K562 (cell line): ENCODE measurements at regions not wholly inside any gene's neighbourhood (a gene's known extent, or its start where the extent isn't known, plus 50 kb on each side); places are given as distances from the start of the nearest gene placed in this dataset.

ENCODE experiments used
- ATAC-seq: fragments of 200-7000 bp; cut with Tn5 transposase; 3 replicates; pipeline ENCODE4 v1.9.1; 2020; ENCODE audit warnings: moderate library complexity
- BruUV-seq: library from RNA; stranded (reverse); fragments of 400-500 nt; replicated peaks from 2 replicates; lab custom pipeline; 2021; lab: Mats Ljungman, UMichigan
- CTCF ChIA-PET: fragments of 300-600 bp; formaldehyde crosslinking; extraction: SDS; loops from one replicate; lab custom pipeline; 2021; ENCODE audit warnings: low intra/inter-chr PET ratio; lab: Yijun Ruan, JAX
- POLR2A ChIA-PET: fragments of 300-600, 350-650 bp; sonication (Branson Sonifier 250); formaldehyde crosslinking; extraction: SDS; loops from one replicate; lab custom pipeline; 2021; ENCODE audit warnings: antibody characterized with exemption, inconsistent platforms; lab: Yijun Ruan, JAX
- DNase-seq, 4 experiments: peaks; one replicate each; pipeline versions ENCODE4 v3.0.0 to v3.0.0-alpha.2; 2011 to 2018; ENCODE audit warnings: low spot score in 3 of 4, mixed read lengths in 3 of 4; ENCODE audit errors: extremely low read depth in 1 of 4
- FAIRE-seq: peaks from 2 replicates; lab custom pipeline; 2011; peaks lifted over from hg19 to GRCh38; lab: Jason Lieb, UNC
- H2AFZ ChIP-seq: 2 replicates; pipeline ENCODE4 v1.6.0; 2011; ENCODE audit warnings: low read depth, low read length, control low read depth, inconsistent platforms
- H3K27ac ChIP-seq: fragments of 200-600 bp; 3 replicates; pipeline ENCODE4 v1.8.0; 2011; ENCODE audit warnings: low read depth, mild to moderate bottlenecking, control low read depth, inconsistent platforms, low read length, moderate library complexity, mixed read lengths; ENCODE audit errors: extremely low read depth
- H3K27me3 ChIP-seq, 2 experiments: fragments of 300-600 bp in 1 of 2; 2 replicates in 1 of 2; 3 replicates in 1 of 2; pipeline versions ENCODE4 v1.6.0 to v1.8.0; 2011; ENCODE audit warnings: inconsistent platforms in 2 of 2, low read length in 2 of 2, mild to moderate bottlenecking in 1 of 2, mixed read lengths in 1 of 2, moderate library complexity in 1 of 2; ENCODE audit not compliant: control insufficient read depth in 2 of 2, insufficient read depth in 2 of 2
- H3K36me3 ChIP-seq: fragments of 300-600 bp; 3 replicates; pipeline ENCODE4 v1.8.0; 2011; ENCODE audit warnings: mild to moderate bottlenecking, low read length, inconsistent platforms; ENCODE audit not compliant: control insufficient read depth, insufficient read depth
- H3K4me1 ChIP-seq, 2 experiments: fragments of 200-600 bp in 1 of 2; replicated peaks in 1 of 2; 2 replicates in 1 of 2; 3 replicates in 1 of 2; pipeline versions ENCODE4 v1.5.1 to v1.8.0; 2011; ENCODE audit warnings: inconsistent platforms in 2 of 2, low read length in 2 of 2, mild to moderate bottlenecking in 1 of 2, mixed read lengths in 1 of 2, moderate library complexity in 1 of 2; ENCODE audit not compliant: control insufficient read depth in 2 of 2, insufficient read depth in 2 of 2
- H3K4me2 ChIP-seq: 2 replicates; pipeline ENCODE4 v1.6.1; 2011; ENCODE audit warnings: low read length, control low read depth, inconsistent platforms, mixed read lengths; ENCODE audit not compliant: insufficient read depth
- H3K4me3 ChIP-seq: fragments of 200-600 bp; sonication (generic), shearing (Covaris generic); 2 replicates; pipeline ENCODE4 v1.5.1; 2016; ENCODE audit warnings: control low read depth, inconsistent platforms
- H3K79me2 ChIP-seq: fragments of 200-600 bp; 3 replicates; pipeline ENCODE4 v1.8.0; 2011; ENCODE audit warnings: low read length, inconsistent platforms; ENCODE audit not compliant: control insufficient read depth, insufficient read depth
- H3K9ac ChIP-seq, 2 experiments: 2 replicates each; pipeline versions ENCODE4 v1.6.0 to v1.6.1; 2011; ENCODE audit warnings: low read depth in 2 of 2, low read length in 2 of 2, control low read depth in 1 of 2, inconsistent platforms in 1 of 2, mild to moderate bottlenecking in 1 of 2, mixed read lengths in 1 of 2; ENCODE audit not compliant: insufficient read depth in 1 of 2
- H3K9me1 ChIP-seq: one replicate; pipeline ENCODE4 v1.6.0; 2011; ENCODE audit warnings: inconsistent platforms, mild to moderate bottlenecking, low read length, moderate library complexity; ENCODE audit not compliant: control insufficient read depth, insufficient read depth
- H3K9me3 ChIP-seq: replicated peaks from 2 replicates; pipeline ENCODE4 v1.5.1; 2011; ENCODE audit warnings: low read depth, low read length, inconsistent platforms; ENCODE audit not compliant: control insufficient read depth, insufficient read depth
- H4K20me1 ChIP-seq: replicated peaks from 2 replicates; pipeline ENCODE4 v1.6.1; 2011; ENCODE audit warnings: low read length, inconsistent platforms, mixed read lengths; ENCODE audit not compliant: control insufficient read depth, insufficient read depth
- ARNT ChIP-seq, 2 experiments: fragments of 450-650 bp; IDR thresholded peaks; 2 replicates each; pipeline ENCODE4 v1.6.1; 2016; ENCODE audit warnings: mild to moderate bottlenecking in 1 of 2
- ESRRA ChIP-seq: fragments of 450-650 bp; IDR thresholded peaks from 2 replicates; pipeline ENCODE4 v1.6.1; 2014; ENCODE audit warnings: low read depth, mild to moderate bottlenecking, moderate library complexity, borderline replicate concordance
- GATA2 ChIP-seq: sonication (generic); formaldehyde crosslinking; IDR thresholded peaks from 2 replicates; pipeline ENCODE4 v1.4.0; 2020; ENCODE audit warnings: mild to moderate bottlenecking, missing genetic modification reagents
- HNRNPK ChIP-seq: fragments of 200-400 bp; formaldehyde crosslinking; IDR thresholded peaks from one replicate; pipeline ENCODE4 v1.6.1; 2018; ENCODE audit warnings: mild to moderate bottlenecking, low read depth, low read length; ENCODE audit not compliant: poor library complexity, severe bottlenecking
- KLF10 ChIP-seq: fragments of 250-450 bp; sonication (Bioruptor Pico); IDR thresholded peaks from 2 replicates; pipeline ENCODE4 v1.6.1; 2021; ENCODE audit warnings: matching md5 sums
- ZNF316 ChIP-seq: fragments of 450-650 bp; IDR thresholded peaks from 2 replicates; pipeline ENCODE4 v1.6.1; 2016
- ZNF445 ChIP-seq: fragments of 250-450 bp; sonication (Bioruptor Pico); IDR thresholded peaks from 2 replicates; pipeline ENCODE4 v1.4.0; 2020; ENCODE audit warnings: low read depth, mild to moderate bottlenecking, moderate library complexity
- WGBS: fragments of 100-300 bp; shearing (Covaris generic); methylation state at CpG from one replicate; pipeline ENCODE4 v1.1.6; 2016; ENCODE audit warnings: low coverage, mixed read lengths; ENCODE audit not compliant: insufficient coverage; ENCODE audit errors: missing lambda C conversion rate; 5-methylcytosine and 5-hydroxymethylcytosine counted together
- in situ Hi-C: fragments of 300-500 bp; cut with MboI; formaldehyde crosslinking; loops from 4 replicates; pipeline ENCODE4 v1.15.0; 2018; ENCODE audit warnings: inconsistent platforms, mixed read lengths
- intact Hi-C: fragments of 100-400 bp; cut with micrococcal nuclease; formaldehyde crosslinking; loops from 2 replicates; pipeline ENCODE4 v1.14.2; 2022
- TF ChIP-seq, protein P1 (sequence below): fragments of 200-600 bp; sonication (generic); IDR thresholded peaks from one replicate; pipeline ENCODE4 v1.6.1; 2012; ENCODE audit warnings: mild to moderate bottlenecking, low read depth, low read length, inconsistent platforms
- TF ChIP-seq, protein P2 (sequence below), 3 experiments: fragments of 200-800 bp in 1 of 3; sonication (Bioruptor generic) in 1 of 3; sonication (generic) in 1 of 3; formaldehyde crosslinking in 1 of 3; IDR thresholded peaks; 2 replicates each; pipeline versions ENCODE4 v1.6.1 to v1.8.0; 2016 to 2022; ENCODE audit warnings: mild to moderate bottlenecking in 2 of 3, missing compliant biosample characterization in 2 of 3, missing genetic modification characterization in 2 of 3, missing genetic modification reagents in 1 of 3

- ChIA-PET POLR2A (no interaction called here), CTCF (no interaction called here)
- H3K27me3 ChIP-seq, result no peaks in the 10 kb centered on the region
- DNase-seq, result no peak
- H3K27ac ChIP-seq, result no peak overlapping the region
- in situ Hi-C loops, result no loop called here
- H3K79me2 ChIP-seq, result no peaks in the 10 kb centered on the region
- FAIRE-seq, result no peak
- H3K4me1 ChIP-seq, result no peaks in the 10 kb centered on the region
- H3K9me1 ChIP-seq, result no peaks in the 10 kb centered on the region
- TF ChIP-seq HNRNPK, result no peak
- TF ChIP-seq, protein P1, sequence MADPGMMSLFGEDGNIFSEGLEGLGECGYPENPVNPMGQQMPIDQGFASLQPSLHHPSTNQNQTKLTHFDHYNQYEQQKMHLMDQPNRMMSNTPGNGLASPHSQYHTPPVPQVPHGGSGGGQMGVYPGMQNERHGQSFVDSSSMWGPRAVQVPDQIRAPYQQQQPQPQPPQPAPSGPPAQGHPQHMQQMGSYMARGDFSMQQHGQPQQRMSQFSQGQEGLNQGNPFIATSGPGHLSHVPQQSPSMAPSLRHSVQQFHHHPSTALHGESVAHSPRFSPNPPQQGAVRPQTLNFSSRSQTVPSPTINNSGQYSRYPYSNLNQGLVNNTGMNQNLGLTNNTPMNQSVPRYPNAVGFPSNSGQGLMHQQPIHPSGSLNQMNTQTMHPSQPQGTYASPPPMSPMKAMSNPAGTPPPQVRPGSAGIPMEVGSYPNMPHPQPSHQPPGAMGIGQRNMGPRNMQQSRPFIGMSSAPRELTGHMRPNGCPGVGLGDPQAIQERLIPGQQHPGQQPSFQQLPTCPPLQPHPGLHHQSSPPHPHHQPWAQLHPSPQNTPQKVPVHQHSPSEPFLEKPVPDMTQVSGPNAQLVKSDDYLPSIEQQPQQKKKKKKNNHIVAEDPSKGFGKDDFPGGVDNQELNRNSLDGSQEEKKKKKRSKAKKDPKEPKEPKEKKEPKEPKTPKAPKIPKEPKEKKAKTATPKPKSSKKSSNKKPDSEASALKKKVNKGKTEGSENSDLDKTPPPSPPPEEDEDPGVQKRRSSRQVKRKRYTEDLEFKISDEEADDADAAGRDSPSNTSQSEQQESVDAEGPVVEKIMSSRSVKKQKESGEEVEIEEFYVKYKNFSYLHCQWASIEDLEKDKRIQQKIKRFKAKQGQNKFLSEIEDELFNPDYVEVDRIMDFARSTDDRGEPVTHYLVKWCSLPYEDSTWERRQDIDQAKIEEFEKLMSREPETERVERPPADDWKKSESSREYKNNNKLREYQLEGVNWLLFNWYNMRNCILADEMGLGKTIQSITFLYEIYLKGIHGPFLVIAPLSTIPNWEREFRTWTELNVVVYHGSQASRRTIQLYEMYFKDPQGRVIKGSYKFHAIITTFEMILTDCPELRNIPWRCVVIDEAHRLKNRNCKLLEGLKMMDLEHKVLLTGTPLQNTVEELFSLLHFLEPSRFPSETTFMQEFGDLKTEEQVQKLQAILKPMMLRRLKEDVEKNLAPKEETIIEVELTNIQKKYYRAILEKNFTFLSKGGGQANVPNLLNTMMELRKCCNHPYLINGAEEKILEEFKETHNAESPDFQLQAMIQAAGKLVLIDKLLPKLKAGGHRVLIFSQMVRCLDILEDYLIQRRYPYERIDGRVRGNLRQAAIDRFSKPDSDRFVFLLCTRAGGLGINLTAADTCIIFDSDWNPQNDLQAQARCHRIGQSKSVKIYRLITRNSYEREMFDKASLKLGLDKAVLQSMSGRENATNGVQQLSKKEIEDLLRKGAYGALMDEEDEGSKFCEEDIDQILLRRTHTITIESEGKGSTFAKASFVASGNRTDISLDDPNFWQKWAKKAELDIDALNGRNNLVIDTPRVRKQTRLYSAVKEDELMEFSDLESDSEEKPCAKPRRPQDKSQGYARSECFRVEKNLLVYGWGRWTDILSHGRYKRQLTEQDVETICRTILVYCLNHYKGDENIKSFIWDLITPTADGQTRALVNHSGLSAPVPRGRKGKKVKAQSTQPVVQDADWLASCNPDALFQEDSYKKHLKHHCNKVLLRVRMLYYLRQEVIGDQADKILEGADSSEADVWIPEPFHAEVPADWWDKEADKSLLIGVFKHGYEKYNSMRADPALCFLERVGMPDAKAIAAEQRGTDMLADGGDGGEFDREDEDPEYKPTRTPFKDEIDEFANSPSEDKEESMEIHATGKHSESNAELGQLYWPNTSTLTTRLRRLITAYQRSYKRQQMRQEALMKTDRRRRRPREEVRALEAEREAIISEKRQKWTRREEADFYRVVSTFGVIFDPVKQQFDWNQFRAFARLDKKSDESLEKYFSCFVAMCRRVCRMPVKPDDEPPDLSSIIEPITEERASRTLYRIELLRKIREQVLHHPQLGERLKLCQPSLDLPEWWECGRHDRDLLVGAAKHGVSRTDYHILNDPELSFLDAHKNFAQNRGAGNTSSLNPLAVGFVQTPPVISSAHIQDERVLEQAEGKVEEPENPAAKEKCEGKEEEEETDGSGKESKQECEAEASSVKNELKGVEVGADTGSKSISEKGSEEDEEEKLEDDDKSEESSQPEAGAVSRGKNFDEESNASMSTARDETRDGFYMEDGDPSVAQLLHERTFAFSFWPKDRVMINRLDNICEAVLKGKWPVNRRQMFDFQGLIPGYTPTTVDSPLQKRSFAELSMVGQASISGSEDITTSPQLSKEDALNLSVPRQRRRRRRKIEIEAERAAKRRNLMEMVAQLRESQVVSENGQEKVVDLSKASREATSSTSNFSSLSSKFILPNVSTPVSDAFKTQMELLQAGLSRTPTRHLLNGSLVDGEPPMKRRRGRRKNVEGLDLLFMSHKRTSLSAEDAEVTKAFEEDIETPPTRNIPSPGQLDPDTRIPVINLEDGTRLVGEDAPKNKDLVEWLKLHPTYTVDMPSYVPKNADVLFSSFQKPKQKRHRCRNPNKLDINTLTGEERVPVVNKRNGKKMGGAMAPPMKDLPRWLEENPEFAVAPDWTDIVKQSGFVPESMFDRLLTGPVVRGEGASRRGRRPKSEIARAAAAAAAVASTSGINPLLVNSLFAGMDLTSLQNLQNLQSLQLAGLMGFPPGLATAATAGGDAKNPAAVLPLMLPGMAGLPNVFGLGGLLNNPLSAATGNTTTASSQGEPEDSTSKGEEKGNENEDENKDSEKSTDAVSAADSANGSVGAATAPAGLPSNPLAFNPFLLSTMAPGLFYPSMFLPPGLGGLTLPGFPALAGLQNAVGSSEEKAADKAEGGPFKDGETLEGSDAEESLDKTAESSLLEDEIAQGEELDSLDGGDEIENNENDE, result no peak
- no peak for TF ChIP-seq ZNF445
- TF ChIP-seq ARNT (IDR thresholded peaks at IDR 0.05), result no peak
- TF ChIP-seq ESRRA, result no peak
- no peak for TF ChIP-seq KLF10 (CRISPR knock-in tag)
- TF ChIP-seq, protein P2, sequence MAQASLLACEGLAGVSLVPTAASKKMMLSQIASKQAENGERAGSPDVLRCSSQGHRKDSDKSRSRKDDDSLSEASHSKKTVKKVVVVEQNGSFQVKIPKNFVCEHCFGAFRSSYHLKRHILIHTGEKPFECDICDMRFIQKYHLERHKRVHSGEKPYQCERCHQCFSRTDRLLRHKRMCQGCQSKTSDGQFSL (CRISPR knock-in tag; IDR thresholded peaks at IDR 0.05), result no peak
- TF ChIP-seq, protein P2 (tag; IDR thresholded peaks at IDR 0.05), result no peak
- no peak for TF ChIP-seq GATA2 (CRISPR knock-in tag)
- no peak for TF ChIP-seq ZNF316
- no peaks in the 10 kb centered on the region for H3K36me3 ChIP-seq
- WGBS, result 0% methylated on average over 3 of the region's 3 CpGs
- no peaks in the 10 kb centered on the region for H4K20me1 ChIP-seq
- BruUV-seq, result no TSS peak
- H3K9me3 ChIP-seq, result no peaks in the 10 kb centered on the region
- intact Hi-C loops, result no loop called here
- no peak overlapping the region for H2AFZ ChIP-seq
- H3K4me3 ChIP-seq, result no peak overlapping the region
- no peak overlapping the region for H3K9ac ChIP-seq
- H3K4me2 ChIP-seq, result no peak overlapping the region
- ATAC-seq, result no peak
Observed at GRCh38 chr13:58921129-58921528, 1242.6 kb downstream of the DIAPH3 start.
